Caco-2 (cell line): ENCODE measurements at regions not wholly inside any gene's neighbourhood (a gene's known extent, or its start where the extent isn't known, plus 50 kb on each side); places are given as distances from the start of the nearest gene placed in this dataset.

Experiments
- BruUV-seq: library from RNA; stranded (reverse); fragments of 400-500 nt; replicated peaks from 2 replicates; lab custom pipeline; 2021; lab: Mats Ljungman, UMichigan
- CTCF ChIA-PET: fragments of 300-600 bp; sonication (Branson Sonifier 250); formaldehyde crosslinking; loops from one replicate; lab custom pipeline; 2022; ENCODE audit warnings: antibody characterized with exemption; lab: Charles Lee
- POLR2A ChIA-PET: fragments of 300-600 bp; sonication (Branson Sonifier 250); formaldehyde crosslinking; loops from one replicate; lab custom pipeline; 2022; ENCODE audit warnings: antibody characterized with exemption; lab: Charles Lee
- DNase-seq, 2 experiments: peaks; one replicate each; pipeline versions ENCODE4 v3.0.0 to v3.0.0-alpha.2; 2020 to 2022
- H3K27me3 ChIP-seq: replicated peaks from 2 replicates; pipeline ENCODE4 v1.6.0; 2011; ENCODE audit warnings: low read length; ENCODE audit not compliant: control insufficient read depth, insufficient read depth
- H3K36me3 ChIP-seq: 2 replicates; pipeline ENCODE4 v1.5.1; 2011; ENCODE audit warnings: low read length; ENCODE audit not compliant: control insufficient read depth, insufficient read depth
- H3K4me1 ChIP-seq: fragments of 250-450 bp; sonication (Bioruptor Pico); 2 replicates; pipeline ENCODE4 v1.5.1; 2020; ENCODE audit warnings: mild to moderate bottlenecking
- H3K4me3 ChIP-seq: 2 replicates; pipeline ENCODE4 v1.5.1; 2011; ENCODE audit warnings: low read depth, mild to moderate bottlenecking, control low read depth, low read length
- H3K9me3 ChIP-seq: fragments of 250-450 bp; sonication (Bioruptor Pico); 2 replicates; pipeline ENCODE4 v1.5.1; 2020; ENCODE audit warnings: mild to moderate bottlenecking, moderate library complexity
- H3K27ac Mint-ChIP-seq: one replicate; pipeline ENCODE4 v1.8.0; 2022; ENCODE audit warnings: mixed read lengths; ENCODE audit not compliant: unreplicated experiment
- H3K27me3 Mint-ChIP-seq: one replicate; pipeline ENCODE4 v1.8.0; 2022; ENCODE audit warnings: mixed read lengths; ENCODE audit not compliant: insufficient read depth, unreplicated experiment
- H3K36me3 Mint-ChIP-seq: one replicate; pipeline ENCODE4 v1.8.0; 2022; ENCODE audit warnings: mild to moderate bottlenecking, mixed read lengths; ENCODE audit not compliant: insufficient read depth, unreplicated experiment
- H3K4me1 Mint-ChIP-seq: one replicate; pipeline ENCODE4 v1.8.0; 2022; ENCODE audit warnings: low read depth, mixed read lengths; ENCODE audit not compliant: unreplicated experiment
- H3K4me3 Mint-ChIP-seq: one replicate; pipeline ENCODE4 v1.8.0; 2022; ENCODE audit warnings: mild to moderate bottlenecking, moderate library complexity, mixed read lengths; ENCODE audit not compliant: unreplicated experiment
- H3K9me3 Mint-ChIP-seq: one replicate; pipeline ENCODE4 v1.8.0; 2022; ENCODE audit warnings: mixed read lengths; ENCODE audit not compliant: unreplicated experiment
- intact Hi-C: fragments of 100-400 bp; cut with micrococcal nuclease; formaldehyde crosslinking; loops from one replicate; pipeline ENCODE4 v1.10.0; 2022; ENCODE audit not compliant: unreplicated experiment
- TF ChIP-seq, protein P1 (sequence below), 2 experiments: fragments of 200-600 bp in 1 of 2; IDR thresholded peaks; 1 replicate in 1 of 2; 2 replicates in 1 of 2; pipeline versions ENCODE4 v1.5.1 to v1.8.0; 2011 to 2022; ENCODE audit warnings: antibody characterized with exemption in 1 of 2, control low read depth in 1 of 2, inconsistent platforms in 1 of 2, low read depth in 1 of 2, low read length in 1 of 2, mild to moderate bottlenecking in 1 of 2, moderate library complexity in 1 of 2; ENCODE audit not compliant: insufficient read depth in 1 of 2, severe bottlenecking in 1 of 2, unreplicated experiment in 1 of 2

- H3K27me3 Mint-ChIP-seq, result no peaks in the 10 kb centered on the region
- no peaks in the 10 kb centered on the region for H3K4me1 Mint-ChIP-seq
- BruUV-seq, result no TSS peak
Measured at GRCh38 chr9:26682796-26683496, 209.7 kb downstream of the CAAP1 start.

GRCh38 chr9:26682041-26682440, 210.6 kb downstream of the CAAP1 start:
- CTCF ChIA-PET, result no interaction called here
- TF ChIP-seq, protein P1, sequence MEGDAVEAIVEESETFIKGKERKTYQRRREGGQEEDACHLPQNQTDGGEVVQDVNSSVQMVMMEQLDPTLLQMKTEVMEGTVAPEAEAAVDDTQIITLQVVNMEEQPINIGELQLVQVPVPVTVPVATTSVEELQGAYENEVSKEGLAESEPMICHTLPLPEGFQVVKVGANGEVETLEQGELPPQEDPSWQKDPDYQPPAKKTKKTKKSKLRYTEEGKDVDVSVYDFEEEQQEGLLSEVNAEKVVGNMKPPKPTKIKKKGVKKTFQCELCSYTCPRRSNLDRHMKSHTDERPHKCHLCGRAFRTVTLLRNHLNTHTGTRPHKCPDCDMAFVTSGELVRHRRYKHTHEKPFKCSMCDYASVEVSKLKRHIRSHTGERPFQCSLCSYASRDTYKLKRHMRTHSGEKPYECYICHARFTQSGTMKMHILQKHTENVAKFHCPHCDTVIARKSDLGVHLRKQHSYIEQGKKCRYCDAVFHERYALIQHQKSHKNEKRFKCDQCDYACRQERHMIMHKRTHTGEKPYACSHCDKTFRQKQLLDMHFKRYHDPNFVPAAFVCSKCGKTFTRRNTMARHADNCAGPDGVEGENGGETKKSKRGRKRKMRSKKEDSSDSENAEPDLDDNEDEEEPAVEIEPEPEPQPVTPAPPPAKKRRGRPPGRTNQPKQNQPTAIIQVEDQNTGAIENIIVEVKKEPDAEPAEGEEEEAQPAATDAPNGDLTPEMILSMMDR (IDR thresholded peaks at IDR 0.05; ENCODE audit: insufficient read depth in 1 of 2, low read depth in 1 of 2, low read length in 1 of 2, severe bottlenecking in 1 of 2, unreplicated experiment in 1 of 2), result no peak
- H3K27ac Mint-ChIP-seq, result no peak overlapping the region
- POLR2A ChIA-PET, result no interaction called here
- BruUV-seq, result no TSS peak
- H3K4me3 ChIP-seq, result no peak overlapping the region
- no peaks in the 10 kb centered on the region for H3K4me1 Mint-ChIP-seq
- H3K27me3 Mint-ChIP-seq, result no peaks in the 10 kb centered on the region
- no peaks in the 10 kb centered on the region for H3K9me3 ChIP-seq
- no peaks in the 10 kb centered on the region for H3K4me1 ChIP-seq
- H3K9me3 Mint-ChIP-seq, result no peaks in the 10 kb centered on the region
- intact Hi-C loops, result no loop called here
- no peak for DNase-seq
- no peaks in the 10 kb centered on the region for H3K36me3 ChIP-seq
- H3K4me3 Mint-ChIP-seq, result no peak overlapping the region
- H3K36me3 Mint-ChIP-seq, result no peaks in the 10 kb centered on the region
- no peaks in the 10 kb centered on the region for H3K27me3 ChIP-seq

More at GRCh38 chr9:26682796-26683496, 209.7 kb downstream of the CAAP1 start:
- no peak overlapping the region for H3K4me3 ChIP-seq
- H3K36me3 ChIP-seq, result no peaks in the 10 kb centered on the region
- CTCF ChIA-PET, result no interaction called here
- Mint-ChIP-seq H3K4me3 (no peak overlapping the region), H3K27ac (no peak overlapping the region), H3K9me3 (no peaks in the 10 kb centered on the region), H3K36me3 (no peaks in the 10 kb centered on the region)
- H3K27me3 ChIP-seq, result no peaks in the 10 kb centered on the region
- POLR2A ChIA-PET, result no interaction called here
- H3K9me3 ChIP-seq, result no peaks in the 10 kb centered on the region
- intact Hi-C loops, result no loop called here
- DNase-seq, result no peak
- no peaks in the 10 kb centered on the region for H3K4me1 ChIP-seq
- TF ChIP-seq, protein P1 (IDR thresholded peaks at IDR 0.05; ENCODE audit: insufficient read depth in 1 of 2, low read depth in 1 of 2, low read length in 1 of 2, severe bottlenecking in 1 of 2, unreplicated experiment in 1 of 2), result no peak

DNA sequence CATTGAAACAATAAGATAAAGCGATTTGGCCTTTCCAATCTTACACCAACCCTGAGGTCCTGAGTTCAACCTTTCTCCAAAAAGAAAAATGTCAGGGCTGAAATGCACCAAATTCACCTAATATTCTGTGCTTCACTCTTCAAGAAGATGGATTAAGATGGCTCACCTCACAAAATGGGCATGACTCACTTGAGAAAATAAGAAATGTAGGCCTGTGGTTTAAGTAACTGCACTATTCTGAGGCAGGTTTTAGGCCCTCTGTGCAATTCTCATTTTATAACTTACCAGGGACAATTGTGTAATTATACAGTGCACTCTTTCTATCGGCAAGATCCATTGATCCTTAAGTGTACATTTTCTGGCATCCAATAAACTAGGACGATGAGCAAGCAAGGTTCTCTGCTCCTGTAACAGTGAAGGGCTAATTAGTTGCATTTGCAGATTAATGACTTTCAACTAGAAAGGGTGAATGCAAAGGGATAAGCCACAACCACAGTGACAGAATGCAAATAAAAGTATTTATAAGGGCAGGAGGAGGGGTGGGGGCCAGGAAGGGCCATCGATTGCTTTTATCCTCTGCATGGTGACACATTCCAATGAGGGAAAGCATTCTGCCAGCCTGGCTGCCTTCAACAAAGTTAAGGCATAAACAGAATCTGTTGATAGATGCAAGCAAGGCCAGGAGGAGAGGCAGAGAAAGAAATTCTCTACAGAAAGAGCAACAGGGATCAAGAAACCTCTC, 214.5 kb downstream of the CAAP1 start:
- intact Hi-C loops, result no loop called here
- Mint-ChIP-seq H3K36me3 (no peaks in the 10 kb centered on the region), H3K9me3 (no peaks in the 10 kb centered on the region), H3K4me3 (no peak overlapping the region), H3K27ac (no peak overlapping the region), H3K4me1 (no peaks in the 10 kb centered on the region), H3K27me3 (no peaks in the 10 kb centered on the region)
- no peak for DNase-seq
- CTCF ChIA-PET, result no interaction called here
- Histone ChIP-seq H3K9me3 (no peaks in the 10 kb centered on the region), H3K4me3 (no peak overlapping the region), H3K4me1 (no peaks in the 10 kb centered on the region), H3K36me3 (no peaks in the 10 kb centered on the region), H3K27me3 (no peaks in the 10 kb centered on the region)
- BruUV-seq, result no TSS peak
- POLR2A ChIA-PET, result no interaction called here
- TF ChIP-seq, protein P1 (IDR thresholded peaks at IDR 0.05; ENCODE audit: insufficient read depth in 1 of 2, low read depth in 1 of 2, low read length in 1 of 2, severe bottlenecking in 1 of 2, unreplicated experiment in 1 of 2), result no peak
